ENCODE measurements at regions not wholly inside any gene's neighbourhood (a gene's known extent, or its start where the extent isn't known, plus 50 kb on each side); places are given as distances from the start of the nearest gene placed in this dataset.

DNA sequence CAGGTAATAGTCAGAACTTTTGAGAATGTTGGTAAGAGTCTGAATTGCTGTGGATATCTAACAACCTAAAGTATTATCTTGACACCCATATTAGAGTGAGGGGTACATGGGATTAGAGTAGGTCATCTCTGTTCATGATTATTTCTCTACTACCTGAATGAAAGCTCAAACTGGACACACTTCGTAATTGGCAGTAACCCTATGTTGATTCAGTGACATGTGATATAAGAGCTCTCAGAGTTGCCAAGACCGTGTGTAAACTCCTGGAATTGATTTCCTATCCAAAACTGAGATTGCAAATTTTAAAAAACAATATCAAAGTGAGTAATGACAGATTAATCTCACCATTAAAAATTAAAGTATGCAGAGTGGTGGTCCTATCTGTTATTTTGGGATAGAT, 214.8 kb upstream of the ARHGEF26 start:
- TF ChIP-seq POLR2A (IDR thresholded peaks at IDR 0.05; ENCODE audit: low read length) (no peak), GATA1 (IDR thresholded peaks at IDR 0.05; ENCODE audit: low read depth, low read length) (no peak)
